Osteoblast (primary cell): ENCODE measurements at regions not wholly inside any gene's neighbourhood (a gene's known extent, or its start where the extent isn't known, plus 50 kb on each side); places are given as distances from the start of the nearest gene placed in this dataset.

ENCODE experiments used
- DNase-seq: peaks from one replicate; pipeline ENCODE4 v3.0.0; 2011; ENCODE audit warnings: low spot score, mixed read lengths; ENCODE audit not compliant: insufficient read length; ENCODE audit errors: missing footprints
- H2AFZ ChIP-seq: 2 replicates; pipeline ENCODE4 v1.6.0; 2011; ENCODE audit warnings: mild to moderate bottlenecking, low read length
- H3K27ac ChIP-seq: 2 replicates; pipeline ENCODE4 v1.5.1; 2011; ENCODE audit warnings: mild to moderate bottlenecking, low read depth, low read length, moderate library complexity
- H3K27me3 ChIP-seq: 2 replicates; pipeline ENCODE4 v1.6.0; 2012; ENCODE audit warnings: mild to moderate bottlenecking, control low read depth, inconsistent platforms, low read length, moderate library complexity; ENCODE audit not compliant: insufficient read depth
- H3K36me3 ChIP-seq: 2 replicates; pipeline ENCODE4 v1.5.1; 2011; ENCODE audit warnings: mild to moderate bottlenecking, low read length, control low read depth, moderate library complexity; ENCODE audit not compliant: insufficient read depth
- H3K4me1 ChIP-seq: 2 replicates; pipeline ENCODE4 v1.5.1; 2011; ENCODE audit warnings: mild to moderate bottlenecking, low read length, control low read depth, moderate library complexity; ENCODE audit not compliant: insufficient read depth
- H3K4me2 ChIP-seq: 2 replicates; pipeline ENCODE4 v1.6.0; 2011; ENCODE audit warnings: mild to moderate bottlenecking, low read length; ENCODE audit not compliant: insufficient read depth
- H3K4me3 ChIP-seq: fragments of 200-600 bp; sonication (generic); 3 replicates; pipeline ENCODE4 v1.5.1; 2012; ENCODE audit warnings: mild to moderate bottlenecking, low read length, inconsistent platforms; ENCODE audit not compliant: insufficient read depth
- H3K79me2 ChIP-seq: 2 replicates; pipeline ENCODE4 v1.6.0; 2012; ENCODE audit warnings: mild to moderate bottlenecking, low read length, control low read depth, inconsistent platforms; ENCODE audit not compliant: insufficient read depth
- H3K9me3 ChIP-seq: 2 replicates; pipeline ENCODE4 v1.5.1; 2011; ENCODE audit warnings: low read depth, low read length, control low read depth
- H4K20me1 ChIP-seq: 2 replicates; pipeline ENCODE4 v1.6.0; 2012; ENCODE audit warnings: mild to moderate bottlenecking, low read length, control low read depth; ENCODE audit not compliant: insufficient read depth
- TF ChIP-seq, protein P1 (sequence below): IDR thresholded peaks from 2 replicates; pipeline ENCODE4 v1.5.1; 2011; ENCODE audit warnings: mild to moderate bottlenecking, low read depth, low read length, moderate library complexity; ENCODE audit errors: extremely low read depth

DNA sequence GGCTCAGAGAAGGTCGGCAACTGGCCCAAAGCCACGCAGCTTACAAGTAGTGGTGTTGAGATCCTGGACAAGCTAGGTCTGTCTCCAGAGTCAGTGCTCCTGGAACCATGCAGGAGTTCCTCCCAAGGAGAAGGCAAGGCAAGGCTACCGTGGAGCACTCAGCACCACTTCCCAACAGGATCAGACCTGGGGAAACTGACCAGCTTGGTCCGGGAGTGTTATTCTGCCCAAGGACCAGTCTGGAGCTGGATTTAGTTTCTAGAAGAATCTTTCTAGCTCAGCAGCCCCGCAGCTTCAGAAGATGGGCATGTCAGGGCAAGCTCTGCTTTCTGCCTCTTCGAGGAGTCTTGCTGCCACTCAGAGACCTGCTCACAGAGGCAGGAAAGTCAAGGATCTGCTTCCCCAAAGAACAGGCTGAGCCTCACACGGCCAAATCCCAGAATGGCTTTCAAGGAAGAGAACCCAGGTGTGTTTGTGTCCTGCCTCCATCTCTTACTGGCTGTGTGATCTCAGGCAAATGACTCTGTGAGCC, 302.8 kb downstream of the MATN1 start:
- TF ChIP-seq, protein P1, sequence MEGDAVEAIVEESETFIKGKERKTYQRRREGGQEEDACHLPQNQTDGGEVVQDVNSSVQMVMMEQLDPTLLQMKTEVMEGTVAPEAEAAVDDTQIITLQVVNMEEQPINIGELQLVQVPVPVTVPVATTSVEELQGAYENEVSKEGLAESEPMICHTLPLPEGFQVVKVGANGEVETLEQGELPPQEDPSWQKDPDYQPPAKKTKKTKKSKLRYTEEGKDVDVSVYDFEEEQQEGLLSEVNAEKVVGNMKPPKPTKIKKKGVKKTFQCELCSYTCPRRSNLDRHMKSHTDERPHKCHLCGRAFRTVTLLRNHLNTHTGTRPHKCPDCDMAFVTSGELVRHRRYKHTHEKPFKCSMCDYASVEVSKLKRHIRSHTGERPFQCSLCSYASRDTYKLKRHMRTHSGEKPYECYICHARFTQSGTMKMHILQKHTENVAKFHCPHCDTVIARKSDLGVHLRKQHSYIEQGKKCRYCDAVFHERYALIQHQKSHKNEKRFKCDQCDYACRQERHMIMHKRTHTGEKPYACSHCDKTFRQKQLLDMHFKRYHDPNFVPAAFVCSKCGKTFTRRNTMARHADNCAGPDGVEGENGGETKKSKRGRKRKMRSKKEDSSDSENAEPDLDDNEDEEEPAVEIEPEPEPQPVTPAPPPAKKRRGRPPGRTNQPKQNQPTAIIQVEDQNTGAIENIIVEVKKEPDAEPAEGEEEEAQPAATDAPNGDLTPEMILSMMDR: no peak
- Histone ChIP-seq H3K4me3 (no peak overlapping the region), H3K27me3 (peaks cover 3% of the 10 kb centered on the region), H3K4me1 (no peaks in the 10 kb centered on the region), H2AFZ (no peak overlapping the region), H3K4me2 (no peak overlapping the region), H3K79me2 (no peaks in the 10 kb centered on the region), H3K9me3 (no peaks in the 10 kb centered on the region), H3K27ac (no peak overlapping the region), H4K20me1 (no peaks in the 10 kb centered on the region), H3K36me3 (no peaks in the 10 kb centered on the region)
- DNase-seq: no peak

DNA sequence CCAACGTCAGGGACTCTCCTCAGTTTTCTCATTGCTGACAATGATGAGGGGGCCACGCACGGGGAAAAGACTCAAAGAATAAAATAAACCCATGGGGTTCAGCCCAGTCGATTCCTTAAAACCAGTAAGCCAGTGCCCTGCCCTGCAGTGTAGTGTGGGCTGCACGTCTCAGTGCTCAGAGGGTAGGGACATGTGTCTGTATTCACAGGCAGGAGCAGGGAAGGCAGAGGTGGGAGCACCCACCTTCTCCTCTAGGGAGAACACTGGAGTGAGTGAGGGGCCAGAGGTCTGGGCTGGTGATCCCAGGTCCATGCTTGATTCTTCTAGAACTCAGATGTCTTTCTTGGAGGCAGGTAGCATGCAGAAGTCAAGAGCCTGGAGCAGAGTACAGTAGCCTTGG, 303.6 kb downstream of the MATN1 start:
- TF ChIP-seq, protein P1: no peak
- Histone ChIP-seq H3K27ac (no peak overlapping the region), H3K27me3 (peaks cover 3% of the 10 kb centered on the region)

DNA sequence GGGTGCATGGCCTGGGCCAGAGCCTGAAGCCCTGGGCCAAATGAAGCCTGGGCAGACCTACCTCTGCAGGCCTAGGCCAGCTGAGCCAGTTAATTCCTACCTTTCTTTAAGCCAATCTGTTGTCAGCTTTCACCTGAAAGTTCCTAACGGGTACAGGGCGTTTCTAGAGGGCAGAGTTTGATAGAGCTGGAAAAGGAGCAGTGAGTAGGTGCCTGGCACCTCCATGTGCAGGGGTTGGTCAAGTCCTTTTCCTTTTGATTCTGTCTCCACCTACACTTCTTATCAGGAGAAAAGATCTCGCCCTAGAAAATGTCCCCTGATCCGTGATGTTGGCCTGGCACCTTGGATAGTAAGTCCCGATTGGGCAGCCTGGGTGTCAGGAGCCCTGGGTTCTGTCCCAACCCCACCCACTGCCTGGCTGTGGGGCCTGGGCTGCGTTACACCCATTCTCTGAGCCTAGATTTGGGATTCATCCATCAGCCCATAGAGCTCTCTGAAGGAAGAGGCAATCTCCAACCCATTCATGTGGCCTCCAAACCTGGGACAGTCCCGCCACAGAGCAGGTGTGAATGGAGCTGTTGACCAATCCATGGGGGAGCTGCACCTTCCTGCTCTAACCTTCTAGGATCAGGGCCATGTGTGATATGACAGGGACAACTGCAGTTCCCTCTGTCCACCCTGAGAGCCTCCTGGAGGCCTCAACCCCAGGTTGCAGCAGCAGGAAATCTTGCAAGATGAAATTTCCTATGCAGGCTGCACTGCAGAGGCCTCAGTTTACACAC, 304.3 kb downstream of the MATN1 start:
- TF ChIP-seq, protein P1: no peak
- Histone ChIP-seq H3K36me3 (no peaks in the 10 kb centered on the region), H3K79me2 (no peaks in the 10 kb centered on the region), H3K27ac (no peak overlapping the region), H3K9me3 (no peaks in the 10 kb centered on the region), H4K20me1 (no peaks in the 10 kb centered on the region), H3K4me1 (no peaks in the 10 kb centered on the region), H3K27me3 (peaks cover 3% of the 10 kb centered on the region), H2AFZ (no peak overlapping the region), H3K4me2 (no peak overlapping the region), H3K4me3 (no peak overlapping the region)
- no peak for DNase-seq

More for the DNA sequence above, 303.6 kb downstream of the MATN1 start:
- no peaks in the 10 kb centered on the region for H3K36me3 ChIP-seq
- no peaks in the 10 kb centered on the region for H3K79me2 ChIP-seq
- DNase-seq: no peak
- no peak overlapping the region for H3K4me3 ChIP-seq
- no peaks in the 10 kb centered on the region for H3K4me1 ChIP-seq
- no peak overlapping the region for H2AFZ ChIP-seq
- no peaks in the 10 kb centered on the region for H4K20me1 ChIP-seq
- no peak overlapping the region for H3K4me2 ChIP-seq
- no peaks in the 10 kb centered on the region for H3K9me3 ChIP-seq

DNA sequence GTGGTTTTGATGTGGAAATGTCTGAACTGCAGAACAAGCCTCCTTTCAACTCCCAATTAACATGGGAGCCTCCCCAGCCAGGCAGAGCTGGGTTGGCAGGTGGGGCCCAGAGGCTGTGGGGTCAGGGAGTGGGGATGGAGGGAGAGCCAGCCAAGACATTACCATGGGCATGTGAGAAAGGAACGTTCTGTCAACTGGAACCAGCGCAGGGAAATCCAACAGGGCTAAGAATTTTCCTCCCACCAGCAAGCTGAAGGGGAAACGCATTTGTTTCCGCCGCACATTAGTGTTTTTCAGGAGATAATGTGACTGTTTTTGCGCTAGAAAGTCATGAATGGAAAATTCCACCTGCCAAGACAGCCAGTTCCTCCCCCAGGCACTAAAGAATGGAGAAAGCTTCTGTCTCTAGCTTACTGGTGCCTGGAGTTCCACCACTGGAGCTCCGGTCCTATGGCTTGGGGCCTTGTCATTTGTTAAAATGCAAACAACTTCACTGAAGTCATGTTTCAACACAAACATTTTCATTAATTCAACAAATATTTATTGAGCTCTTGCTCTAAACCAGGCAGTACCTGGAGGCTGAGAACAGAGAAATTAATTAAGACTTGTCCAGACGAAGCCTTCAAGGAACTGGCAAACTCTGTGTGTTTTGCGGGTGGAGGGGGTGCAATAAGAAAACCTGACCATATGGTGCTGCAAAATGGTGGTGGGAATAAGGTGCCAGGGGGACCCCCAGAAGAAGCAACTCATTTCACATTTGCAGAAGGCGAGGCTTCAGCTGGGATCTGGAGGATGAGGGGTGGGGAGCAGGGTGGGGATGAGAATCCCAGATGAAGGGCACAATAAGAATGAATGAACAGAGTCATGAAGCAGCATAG, 305.1 kb downstream of the MATN1 start:
- no peaks in the 10 kb centered on the region for H3K9me3 ChIP-seq
- no peak for DNase-seq
- TF ChIP-seq, protein P1: no peak
- H3K4me1 ChIP-seq: no peaks in the 10 kb centered on the region
- no peaks in the 10 kb centered on the region for H3K36me3 ChIP-seq
- no peak overlapping the region for H2AFZ ChIP-seq
- H3K79me2 ChIP-seq: no peaks in the 10 kb centered on the region
- H4K20me1 ChIP-seq: no peaks in the 10 kb centered on the region
- no peak overlapping the region for H3K4me3 ChIP-seq
- no peak overlapping the region for H3K27ac ChIP-seq
- H3K4me2 ChIP-seq: no peak overlapping the region
- H3K27me3 ChIP-seq: peaks cover 3% of the 10 kb centered on the region
